OCI-LY1 (cell line): ENCODE measurements at regions not wholly inside any gene's neighbourhood (a gene's known extent, or its start where the extent isn't known, plus 50 kb on each side); places are given as distances from the start of the nearest gene placed in this dataset.

Source experiments
- H2AFZ ChIP-seq: fragments of 200-600 bp; sonication (generic), shearing (Covaris generic); 2 replicates; pipeline ENCODE4 v1.6.0; 2014; ENCODE audit warnings: antibody characterized with exemption, mild to moderate bottlenecking, low read length
- H3F3A ChIP-seq: fragments of 200-600 bp; sonication (generic), shearing (Covaris generic); 2 replicates; pipeline ENCODE4 v1.6.0; 2014; ENCODE audit warnings: mild to moderate bottlenecking, antibody characterized with exemption, low read length, moderate library complexity; ENCODE audit not compliant: insufficient read depth
- H3K27ac ChIP-seq: fragments of 200-600 bp; sonication (generic); 2 replicates; pipeline ENCODE4 v1.5.1; 2014; ENCODE audit warnings: low read length, mixed run types, mild to moderate bottlenecking, low read depth; ENCODE audit not compliant: poor library complexity, severe bottlenecking
- H3K27me3 ChIP-seq: fragments of 200-600 bp; sonication (generic); 2 replicates; pipeline ENCODE4 v1.6.0; 2014; ENCODE audit warnings: antibody characterized with exemption, mild to moderate bottlenecking, low read length, moderate library complexity; ENCODE audit not compliant: insufficient read depth
- H3K36me3 ChIP-seq: fragments of 200-600 bp; sonication (generic); 2 replicates; pipeline ENCODE4 v1.6.1; 2014; ENCODE audit warnings: mild to moderate bottlenecking, antibody characterized with exemption, low read length, moderate library complexity, mixed read lengths; ENCODE audit not compliant: insufficient read depth
- H3K4me1 ChIP-seq: fragments of 200-600 bp; sonication (generic); 2 replicates; pipeline ENCODE4 v1.5.1; 2014; ENCODE audit warnings: mild to moderate bottlenecking, low read length, moderate library complexity; ENCODE audit not compliant: insufficient read depth, severe bottlenecking
- H3K4me2 ChIP-seq: fragments of 200-600 bp; sonication (generic), shearing (Covaris generic); 2 replicates; pipeline ENCODE4 v1.6.1; 2014; ENCODE audit warnings: low read length
- H3K4me3 ChIP-seq: fragments of 200-600 bp; sonication (generic); 2 replicates; pipeline ENCODE4 v1.5.1; 2014; ENCODE audit warnings: low read length, low read depth, mild to moderate bottlenecking, mixed read lengths; ENCODE audit not compliant: poor library complexity, severe bottlenecking
- H3K79me2 ChIP-seq: fragments of 200-600 bp; shearing (Covaris generic); 2 replicates; pipeline ENCODE4 v1.6.1; 2016; ENCODE audit warnings: mixed run types, low read length, mixed read lengths; ENCODE audit not compliant: insufficient read depth
- H3K9ac ChIP-seq: fragments of 200-600 bp; sonication (generic), shearing (Covaris generic); 2 replicates; pipeline ENCODE4 v1.6.1; 2014; ENCODE audit warnings: mild to moderate bottlenecking, low read length, mixed read lengths
- H3K9me2 ChIP-seq: fragments of 200-600 bp; sonication (generic), shearing (Covaris generic); 2 replicates; pipeline ENCODE4 v1.6.1; 2014; ENCODE audit warnings: low read depth, mild to moderate bottlenecking, low read length, mixed read lengths
- H3K9me3 ChIP-seq: fragments of 200-600 bp; shearing (Covaris generic); 2 replicates; pipeline ENCODE4 v1.6.1; 2014; ENCODE audit warnings: low read length, mixed read lengths
- H4K20me1 ChIP-seq: fragments of 200-600 bp; sonication (generic), shearing (Covaris generic); 2 replicates; pipeline ENCODE4 v1.6.0; 2016; ENCODE audit warnings: mild to moderate bottlenecking, low read length; ENCODE audit not compliant: insufficient read depth
- CTCF ChIP-seq: fragments of 200-600 bp; sonication (generic), shearing (Covaris generic); IDR thresholded peaks from 2 replicates; pipeline ENCODE4 v1.5.1; 2017; ENCODE audit warnings: mild to moderate bottlenecking, antibody characterized with exemption, low read length, moderate library complexity, mixed read lengths
- EZH2 ChIP-seq: fragments of 200-600 bp; sonication (generic), shearing (Covaris generic); IDR thresholded peaks from 2 replicates; pipeline ENCODE4 v1.8.0; 2017; ENCODE audit warnings: borderline replicate concordance, mixed run types, mild to moderate bottlenecking, antibody characterized with exemption, low read length, moderate library complexity, mixed read lengths

GRCh38 chrX:139297638-139298037 lies 232.9 kb upstream of the F9 start:
- Histone ChIP-seq H3F3A (no peaks in the 10 kb centered on the region), H3K9me2 (no peaks in the 10 kb centered on the region), H3K27me3 (no peaks in the 10 kb centered on the region), H4K20me1 (no peaks in the 10 kb centered on the region), H3K79me2 (no peaks in the 10 kb centered on the region), H3K4me2 (no peak overlapping the region), H2AFZ (no peak overlapping the region), H3K4me1 (no peaks in the 10 kb centered on the region), H3K9ac (no peak overlapping the region), H3K4me3 (no peak overlapping the region), H3K9me3 (no peaks in the 10 kb centered on the region), H3K36me3 (no peaks in the 10 kb centered on the region), H3K27ac (no peak overlapping the region)
- TF ChIP-seq CTCF, result no peak
- no peak for TF ChIP-seq EZH2

- TF ChIP-seq EZH2, result no peak
- no peak for TF ChIP-seq CTCF
- H3K4me3 ChIP-seq, result no peak overlapping the region
- no peak overlapping the region for H3K27ac ChIP-seq
- no peaks in the 10 kb centered on the region for H3K79me2 ChIP-seq
- H3K27me3 ChIP-seq, result no peaks in the 10 kb centered on the region
- no peak overlapping the region for H2AFZ ChIP-seq
- H3K36me3 ChIP-seq, result no peaks in the 10 kb centered on the region
- H3K4me2 ChIP-seq, result no peak overlapping the region
- no peaks in the 10 kb centered on the region for H3K4me1 ChIP-seq
- no peak overlapping the region for H3K9ac ChIP-seq
- H3K9me3 ChIP-seq, result no peaks in the 10 kb centered on the region
- H4K20me1 ChIP-seq, result no peaks in the 10 kb centered on the region
- no peaks in the 10 kb centered on the region for H3K9me2 ChIP-seq
- no peaks in the 10 kb centered on the region for H3F3A ChIP-seq
Measured at GRCh38 chrX:139293991-139294390, 236.5 kb upstream of the F9 start.

- H3K4me1 ChIP-seq, result no peaks in the 10 kb centered on the region
- H3K4me3 ChIP-seq, result no peak overlapping the region
- H3K27me3 ChIP-seq, result no peaks in the 10 kb centered on the region
- H3K9ac ChIP-seq, result no peak overlapping the region
- no peaks in the 10 kb centered on the region for H3F3A ChIP-seq
- no peaks in the 10 kb centered on the region for H3K79me2 ChIP-seq
- no peaks in the 10 kb centered on the region for H4K20me1 ChIP-seq
- no peaks in the 10 kb centered on the region for H3K9me3 ChIP-seq
- no peak overlapping the region for H3K27ac ChIP-seq
- no peaks in the 10 kb centered on the region for H3K9me2 ChIP-seq
- H3K36me3 ChIP-seq, result no peaks in the 10 kb centered on the region
- TF ChIP-seq EZH2, result no peak
- TF ChIP-seq CTCF, result no peak
- no peak overlapping the region for H3K4me2 ChIP-seq
- H2AFZ ChIP-seq, result no peak overlapping the region
Measured at GRCh38 chrX:139290310-139290709, 240.2 kb upstream of the F9 start.
